A549 (cell line): ENCODE measurements at regions not wholly inside any gene's neighbourhood (a gene's known extent, or its start where the extent isn't known, plus 50 kb on each side); places are given as distances from the start of the nearest gene placed in this dataset.

Experiments
- ATAC-seq, 2 experiments: fragments of 200-7000 bp in 1 of 2; fragments of >200 bp in 1 of 2; cut with Nextera tagmentation in 1 of 2; cut with Tn5 transposase in 1 of 2; 3 replicates each; pipeline versions ENCODE4 v1.8.0 to v1.9.1; 2018 to 2020; ENCODE audit warnings: mild to moderate bottlenecking in 1 of 2, moderate library complexity in 1 of 2
- CTCF ChIA-PET: fragments of 300-600 bp; sonication (Branson Sonifier 250); formaldehyde crosslinking; extraction: SDS; loops from one replicate; lab custom pipeline; 2021; ENCODE audit warnings: antibody characterized with exemption, inconsistent platforms; lab: Yijun Ruan, JAX
- POLR2A ChIA-PET: fragments of 350-600 bp; formaldehyde crosslinking; extraction: SDS; loops from one replicate; lab custom pipeline; 2021; ENCODE audit warnings: antibody characterized with exemption, inconsistent platforms; lab: Yijun Ruan, JAX
- DNase-seq, 2 experiments: peaks; one replicate each; pipeline versions ENCODE4 v3.0.0 to v3.0.0-alpha.2; 2011 to 2016; ENCODE audit warnings: low read depth in 1 of 2, low spot score in 1 of 2
- FAIRE-seq: peaks from 2 replicates; lab custom pipeline; 2011; peaks lifted over from hg19 to GRCh38; lab: Jason Lieb, UNC
- H3K27ac ChIP-seq, 2 experiments: fragments of >200 bp; sonication (Bioruptor Twin); formaldehyde crosslinking; 3 replicates each; pipeline ENCODE4 v1.5.1; 2016 to 2017
- H3K4me1 ChIP-seq: fragments of >200 bp; sonication (Bioruptor Twin); formaldehyde crosslinking; 3 replicates; pipeline ENCODE4 v1.6.1; 2016
- H3K4me2 ChIP-seq: fragments of >200 bp; sonication (Bioruptor Twin); formaldehyde crosslinking; 3 replicates; pipeline ENCODE4 v1.6.1; 2016
- H3K4me3 ChIP-seq: fragments of >200 bp; sonication (Bioruptor Twin); formaldehyde crosslinking; 3 replicates; pipeline ENCODE4 v1.5.1; 2016
- H3K9me3 ChIP-seq: fragments of >200 bp; sonication (Bioruptor Twin); formaldehyde crosslinking; 3 replicates; pipeline ENCODE4 v1.6.1; 2016
- CHD2 ChIP-seq: fragments of 150-350 bp; IDR thresholded peaks from 2 replicates; pipeline ENCODE4 v1.6.1; 2014; ENCODE audit warnings: low read length; ENCODE audit not compliant: partially characterized antibody
- CTCF ChIP-seq: fragments of >200 bp; sonication (Bioruptor Twin); formaldehyde crosslinking; IDR thresholded peaks from 3 replicates; pipeline ENCODE4 v1.5.1; 2016
- EP300 ChIP-seq, 2 experiments: fragments of >200 bp; sonication (Bioruptor Twin); formaldehyde crosslinking; IDR thresholded peaks; 2 replicates in 1 of 2; 3 replicates in 1 of 2; pipeline ENCODE4 v1.6.1; 2016 to 2017
- FOSB ChIP-seq: fragments of 250-450 bp; sonication (Bioruptor Pico); IDR thresholded peaks from 2 replicates; pipeline ENCODE4 v1.5.0; 2020; ENCODE audit warnings: mild to moderate bottlenecking, moderate library complexity
- HDAC2 ChIP-seq: fragments of 200-600 bp; sonication (generic); IDR thresholded peaks from 2 replicates; pipeline ENCODE4 v1.6.1; 2016
- HEYL ChIP-seq: fragments of 250-450 bp; sonication (Bioruptor Pico); IDR thresholded peaks from 2 replicates; pipeline ENCODE4 v1.8.0; 2021; ENCODE audit warnings: mild to moderate bottlenecking, moderate library complexity
- HMGXB4 ChIP-seq: fragments of 250-450 bp; sonication (Bioruptor Pico); IDR thresholded peaks from 2 replicates; pipeline ENCODE4 v1.5.0; 2021; ENCODE audit warnings: mild to moderate bottlenecking, moderate library complexity, borderline replicate concordance
- NFE2L2 ChIP-seq: fragments of 150-350 bp; conservative IDR thresholded peaks from 2 replicates; pipeline ENCODE4 v1.6.1; 2014; ENCODE audit warnings: low read length
- PHF8 ChIP-seq: fragments of 200-600 bp; sonication (generic); IDR thresholded peaks from 2 replicates; pipeline ENCODE4 v1.6.1; 2016; ENCODE audit warnings: low read depth, mild to moderate bottlenecking, antibody characterized with exemption, moderate library complexity, borderline replicate concordance
- POLR2A ChIP-seq: IDR thresholded peaks from 2 replicates; pipeline ENCODE4 v1.6.1; 2012; ENCODE audit warnings: mild to moderate bottlenecking, low read length
- POLR2AphosphoS2 ChIP-seq: conservative IDR thresholded peaks from 2 replicates; pipeline ENCODE4 v1.6.1; 2012; ENCODE audit warnings: low read length, improper control_type of control experiment, inconsistent platforms
- RFX5 ChIP-seq: fragments of 450-650 bp; IDR thresholded peaks from 2 replicates; pipeline ENCODE4 v1.7.1; 2014; ENCODE audit warnings: antibody characterized with exemption, mild to moderate bottlenecking, moderate library complexity
- SMC3 ChIP-seq: fragments of >200 bp; sonication (Bioruptor Twin); formaldehyde crosslinking; IDR thresholded peaks from 3 replicates; pipeline ENCODE4 v1.6.1; 2018; ENCODE audit warnings: inconsistent platforms
- WGBS: methylation state at CpG from one replicate; pipeline ENCODE4 v1.1.6; 2017; ENCODE audit errors: missing lambda C conversion rate; 5-methylcytosine and 5-hydroxymethylcytosine counted together
- TF ChIP-seq, protein P1 (sequence below): fragments of >200 bp; sonication (Bioruptor Twin); formaldehyde crosslinking; IDR thresholded peaks from 2 replicates; pipeline ENCODE4 v1.6.1; 2016
- TF ChIP-seq, protein P2 (sequence below): IDR thresholded peaks from 2 replicates; pipeline ENCODE4 v1.6.1; 2012
- TF ChIP-seq, protein P3 (sequence below): fragments of 450-650 bp; IDR thresholded peaks from 2 replicates; pipeline ENCODE4 v1.6.1; 2014; ENCODE audit warnings: antibody characterized with exemption

- POLR2A ChIA-PET = no interaction called here
These were observed 51.1 kb upstream of the TRDN start for GRCh38 chr6:123687864-123688263.

More at GRCh38 chr6:123687864-123688263, 51.1 kb upstream of the TRDN start:
- no peak overlapping the region for H3K4me2 ChIP-seq
- CTCF ChIA-PET = interaction anchor here (0.5 kb wide), 1 partner anchor 8 kb away, joined by 3 read pairs; no protein-coding TSS in a partner anchor
- no peak for TF ChIP-seq HEYL
- TF ChIP-seq FOSB (CRISPR knock-in tag) = no peak
- no peak for TF ChIP-seq CTCF
- TF ChIP-seq, protein P1, sequence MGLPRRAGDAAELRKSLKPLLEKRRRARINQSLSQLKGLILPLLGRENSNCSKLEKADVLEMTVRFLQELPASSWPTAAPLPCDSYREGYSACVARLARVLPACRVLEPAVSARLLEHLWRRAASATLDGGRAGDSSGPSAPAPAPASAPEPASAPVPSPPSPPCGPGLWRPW = no peak
- TF ChIP-seq POLR2A = no peak
- TF ChIP-seq EP300 (IDR thresholded peaks at IDR 0.05) = no peak
- TF ChIP-seq, protein P2, sequence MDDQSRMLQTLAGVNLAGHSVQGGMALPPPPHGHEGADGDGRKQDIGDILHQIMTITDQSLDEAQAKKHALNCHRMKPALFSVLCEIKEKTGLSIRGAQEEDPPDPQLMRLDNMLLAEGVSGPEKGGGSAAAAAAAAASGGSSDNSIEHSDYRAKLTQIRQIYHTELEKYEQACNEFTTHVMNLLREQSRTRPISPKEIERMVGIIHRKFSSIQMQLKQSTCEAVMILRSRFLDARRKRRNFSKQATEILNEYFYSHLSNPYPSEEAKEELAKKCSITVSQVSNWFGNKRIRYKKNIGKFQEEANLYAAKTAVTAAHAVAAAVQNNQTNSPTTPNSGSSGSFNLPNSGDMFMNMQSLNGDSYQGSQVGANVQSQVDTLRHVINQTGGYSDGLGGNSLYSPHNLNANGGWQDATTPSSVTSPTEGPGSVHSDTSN = no peak
- no peak for TF ChIP-seq HDAC2
- TF ChIP-seq CHD2 = no peak
- no peak for TF ChIP-seq POLR2AphosphoS2
- TF ChIP-seq PHF8 = no peak
- TF ChIP-seq HMGXB4 (CRISPR knock-in tag) = no peak
- TF ChIP-seq RFX5 = no peak
- no peak for TF ChIP-seq NFE2L2
- TF ChIP-seq SMC3 = no peak
- TF ChIP-seq, protein P3, sequence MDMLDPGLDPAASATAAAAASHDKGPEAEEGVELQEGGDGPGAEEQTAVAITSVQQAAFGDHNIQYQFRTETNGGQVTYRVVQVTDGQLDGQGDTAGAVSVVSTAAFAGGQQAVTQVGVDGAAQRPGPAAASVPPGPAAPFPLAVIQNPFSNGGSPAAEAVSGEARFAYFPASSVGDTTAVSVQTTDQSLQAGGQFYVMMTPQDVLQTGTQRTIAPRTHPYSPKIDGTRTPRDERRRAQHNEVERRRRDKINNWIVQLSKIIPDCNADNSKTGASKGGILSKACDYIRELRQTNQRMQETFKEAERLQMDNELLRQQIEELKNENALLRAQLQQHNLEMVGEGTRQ = no peak
- TF ChIP-seq, all 56 proteins: peak for 0
- ATAC-seq (no peak), FAIRE-seq (no peak), DNase-seq (no peak)
- no peaks in the 10 kb centered on the region for H3K4me1 ChIP-seq
- WGBS = 8% methylated on average over 1 of the region's 1 CpG
- no peak overlapping the region for H3K4me3 ChIP-seq
- no peaks in the 10 kb centered on the region for H3K9me3 ChIP-seq
- no peak overlapping the region for H3K27ac ChIP-seq
